Right lobe of liver (tissue), 6 donors: ENCODE measurements at regions not wholly inside any gene's neighbourhood (a gene's known extent, or its start where the extent isn't known, plus 50 kb on each side); places are given as distances from the start of the nearest gene placed in this dataset.

Experiments used
- ATAC-seq, 4 donors: fragments of 200-7000 bp; cut with Tn5 transposase; one replicate each; pipeline ENCODE4 v1.9.1; 2020; ENCODE audit warnings: mild to moderate bottlenecking in 4 of 4, moderate library complexity in 4 of 4
- DNase-seq, 3 donors: peaks; one replicate each; pipeline ENCODE4 v3.0.0-alpha.2; 2020
- H3K27ac ChIP-seq, 3 donors: fragments of 200-600 bp; one replicate each; pipeline ENCODE4 v1.8.0; 2022
- H3K27me3 ChIP-seq, 2 donors: fragments of 200-600 bp; one replicate each; pipeline ENCODE4 v1.8.0; 2022
- H3K36me3 ChIP-seq, 4 donors: fragments of 200-600 bp; sonication (generic) in 1 of 4; one replicate each; pipeline versions ENCODE4 v1.5.1 to v1.8.0; 2017 to 2022; ENCODE audit warnings: control low read depth in 1 of 4
- H3K4me1 ChIP-seq, 4 donors: fragments of 200-600 bp; sonication (generic) in 1 of 4; one replicate each; pipeline versions ENCODE4 v1.5.1 to v1.8.0; 2017 to 2022; ENCODE audit warnings: control low read depth in 1 of 4
- H3K4me3 ChIP-seq, 3 donors: fragments of 200-600 bp; one replicate each; pipeline ENCODE4 v1.8.0; 2022
- H3K9me3 ChIP-seq, 4 donors: fragments of 200-600 bp; sonication (generic) in 1 of 4; one replicate each; pipeline versions ENCODE4 v1.5.1 to v1.8.0; 2017 to 2022; ENCODE audit warnings: control low read depth in 1 of 4
- CTCF ChIP-seq, 4 donors: fragments of 200-600 bp in 3 of 4; fragments of 450-650 bp in 1 of 4; IDR thresholded peaks; one replicate each; pipeline versions ENCODE4 v1.5.1 to v1.8.0; 2016 to 2022; ENCODE audit warnings: antibody characterized with exemption in 4 of 4, mild to moderate bottlenecking in 2 of 4
- POLR2A ChIP-seq: fragments of 450-650 bp; IDR thresholded peaks from one replicate; pipeline ENCODE4 v1.6.1; 2017; ENCODE audit warnings: antibody characterized with exemption, mild to moderate bottlenecking
- WGBS: methylation state at CpG from one replicate; pipeline ENCODE4 v1.1.6; 2018; ENCODE audit warnings: low coverage, low lambda C conversion rate; ENCODE audit not compliant: insufficient coverage; ENCODE audit errors: missing lambda C conversion rate; 5-methylcytosine and 5-hydroxymethylcytosine counted together
- intact Hi-C, 2 donors: fragments of 100-400 bp; cut with DNase I; formaldehyde crosslinking; loops; one replicate each; pipeline versions ENCODE4 v1.11.2 to v1.14.1; 2022
- donor health status: DM: no; HTN: yes; CAD: no.
- donor health status: DM: no; HTN: no; CAD: no.
- donor health status: DM: no; HTN: no; CAD: no.
- donor health status: DM: no; HTN: yes; CAD: no.
- donor health status: DM: no; HTN: yes; CAD: no.

DNA sequence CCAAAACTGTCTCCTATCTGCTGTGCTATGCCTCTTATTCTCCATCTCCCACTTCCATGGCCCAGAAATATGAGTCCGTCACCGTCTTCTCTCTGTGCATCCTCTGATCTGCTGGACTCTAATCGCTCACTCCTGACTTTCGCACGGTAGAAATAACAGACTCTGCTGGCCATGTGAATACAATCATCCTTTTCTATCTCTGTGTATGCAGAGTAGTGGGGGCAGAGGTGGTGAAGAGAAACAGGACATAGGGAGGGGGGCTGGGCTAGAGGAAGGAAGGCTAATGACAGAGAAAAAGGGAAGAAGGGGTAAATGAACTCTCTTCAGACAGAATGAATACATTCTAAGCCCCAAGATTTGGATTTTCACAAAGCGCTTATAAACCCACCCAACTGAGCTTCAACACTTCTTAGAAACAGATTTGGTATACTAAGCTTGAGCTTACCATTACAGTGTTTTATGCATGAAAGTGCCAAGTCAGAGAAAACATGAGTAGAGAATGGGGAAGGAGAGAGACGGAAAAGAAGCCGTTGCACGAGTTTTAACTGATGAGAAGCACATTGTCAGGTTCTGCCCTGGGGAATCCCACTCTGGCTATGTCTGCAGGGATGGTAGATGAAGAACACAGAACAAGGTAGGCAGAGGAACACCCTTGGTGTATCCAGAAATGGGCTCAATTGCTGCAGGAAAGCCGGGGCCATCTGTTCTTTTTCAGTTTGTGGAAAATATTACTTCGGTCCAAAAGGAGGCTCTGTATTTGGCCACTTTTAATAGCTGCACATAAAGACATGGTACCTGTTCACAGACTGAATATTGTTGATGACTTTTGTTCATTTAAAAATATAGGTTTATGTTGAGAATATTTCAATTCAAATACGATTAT, 324.7 kb downstream of the ETS1 start:
- DNase-seq (no peak), ATAC-seq (no peak)
- Histone ChIP-seq H3K27ac (no peak overlapping the region), H3K36me3 (no peaks in the 10 kb centered on the region), H3K27me3 (no peaks in the 10 kb centered on the region), H3K4me1 (peaks cover 0 to 12% (median 4%) of the 10 kb centered on the region in 4 donors), H3K9me3 (no peaks in the 10 kb centered on the region), H3K4me3 (no peak overlapping the region)
- WGBS, result 76% methylated on average over 11 of the region's 12 CpGs
- intact Hi-C loops, result no loop called here
- TF ChIP-seq POLR2A (no peak), CTCF (IDR thresholded peaks at IDR 0.05) (no peak)

- Histone ChIP-seq H3K9me3 (no peaks in the 10 kb centered on the region), H3K36me3 (no peaks in the 10 kb centered on the region), H3K4me1 (peaks cover 0 to 12% (median 4%) of the 10 kb centered on the region in 4 donors), H3K27me3 (no peaks in the 10 kb centered on the region), H3K27ac (no peak overlapping the region), H3K4me3 (no peak overlapping the region)
- ATAC-seq (peak; percentile 94 to 98 (median 97)), DNase-seq (peak; percentile 46 to 77 (median 58))
- intact Hi-C loops, result no loop called here
- TF ChIP-seq CTCF (IDR thresholded peaks at IDR 0.05) (no peak), POLR2A (peak; percentile 31)
- WGBS, result 27% methylated on average over 3 of the region's 6 CpGs
These were observed 326.3 kb downstream of the ETS1 start for GRCh38 chr11:128261011-128261421.

DNA sequence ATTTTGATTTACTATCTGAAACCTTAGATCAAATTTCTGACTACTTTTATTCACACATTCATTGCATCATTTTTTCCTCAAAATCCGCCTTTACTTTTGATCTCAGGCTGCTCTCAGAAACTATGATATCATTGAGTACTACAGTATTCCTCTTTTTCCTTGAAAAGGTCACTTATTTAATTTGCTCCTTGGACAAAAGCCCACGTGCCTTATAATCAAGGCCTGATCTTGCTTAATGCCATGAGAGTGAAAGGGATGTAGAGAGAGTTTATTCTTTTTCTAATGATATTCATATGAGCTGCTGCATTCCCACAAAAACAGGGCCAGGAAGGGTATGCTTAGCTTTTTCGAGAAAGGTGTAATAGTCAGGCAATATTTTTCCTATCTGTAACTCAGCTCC, 327.0 kb downstream of the ETS1 start:
- ATAC-seq, result no peak
- Histone ChIP-seq H3K27me3 (no peaks in the 10 kb centered on the region), H3K27ac (no peak overlapping the region)

GRCh38 chr11:128259816-128260215, 327.5 kb downstream of the ETS1 start:
- no peak for TF ChIP-seq POLR2A
- TF ChIP-seq CTCF (IDR thresholded peaks at IDR 0.05), result no peak
- no peak overlapping the region for H3K4me3 ChIP-seq
- ATAC-seq, result no peak
- H3K36me3 ChIP-seq, result no peaks in the 10 kb centered on the region
- no peaks in the 10 kb centered on the region for H3K9me3 ChIP-seq
- 93% methylated on average over 1 of the region's 1 CpG for WGBS
- no peak for DNase-seq
- H3K27me3 ChIP-seq, result no peaks in the 10 kb centered on the region
- no peak overlapping the region for H3K27ac ChIP-seq
- H3K4me1 ChIP-seq, result peaks cover 0 to 12% (median 4%) of the 10 kb centered on the region in 4 donors
- intact Hi-C loops, result no loop called here

More for the DNA sequence above, 327.0 kb downstream of the ETS1 start:
- no peaks in the 10 kb centered on the region for H3K9me3 ChIP-seq
- no peaks in the 10 kb centered on the region for H3K36me3 ChIP-seq
- WGBS, result 57% methylated on average over 3 of the region's 3 CpGs
- H3K4me3 ChIP-seq, result no peak overlapping the region
- DNase-seq, result no peak
- intact Hi-C loops, result no loop called here
- peaks cover 0 to 12% (median 4%) of the 10 kb centered on the region in 4 donors for H3K4me1 ChIP-seq
- TF ChIP-seq CTCF (IDR thresholded peaks at IDR 0.05), result no peak
- TF ChIP-seq POLR2A, result no peak
